Activated T-cell treated with anti-CD3 and anti-CD28 coated beads, Interleukin-2, amount 50 U/mL, for 48 hours (primary cell): ENCODE measurements at regions not wholly inside any gene's neighbourhood (a gene's known extent, or its start where the extent isn't known, plus 50 kb on each side); places are given as distances from the start of the nearest gene placed in this dataset.

Source experiments
- DNase-seq, 2 experiments: peaks; one replicate each; pipeline ENCODE4 v3.0.0-alpha.2; 2020

DNA sequence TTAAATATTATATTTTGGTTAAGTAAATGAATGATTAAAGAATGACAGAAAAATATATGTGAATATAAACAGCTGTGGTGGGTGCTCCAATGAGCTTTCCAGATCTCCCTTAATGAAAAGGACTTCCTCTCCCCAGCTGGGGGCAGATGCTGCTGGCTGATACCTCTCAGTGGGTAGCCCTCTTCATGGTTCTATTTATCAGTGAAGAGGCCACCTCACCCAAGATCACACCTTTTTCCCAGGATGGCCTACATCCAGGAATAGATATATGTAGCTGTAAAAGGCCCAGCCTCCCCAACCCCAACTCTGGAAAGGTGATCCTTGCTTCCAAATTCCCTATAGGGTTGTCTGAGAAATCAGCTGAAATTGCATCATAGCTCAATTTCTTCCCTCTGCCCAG is 135.2 kb upstream of the ACVR2A start:
- DNase-seq = no peak

DNA sequence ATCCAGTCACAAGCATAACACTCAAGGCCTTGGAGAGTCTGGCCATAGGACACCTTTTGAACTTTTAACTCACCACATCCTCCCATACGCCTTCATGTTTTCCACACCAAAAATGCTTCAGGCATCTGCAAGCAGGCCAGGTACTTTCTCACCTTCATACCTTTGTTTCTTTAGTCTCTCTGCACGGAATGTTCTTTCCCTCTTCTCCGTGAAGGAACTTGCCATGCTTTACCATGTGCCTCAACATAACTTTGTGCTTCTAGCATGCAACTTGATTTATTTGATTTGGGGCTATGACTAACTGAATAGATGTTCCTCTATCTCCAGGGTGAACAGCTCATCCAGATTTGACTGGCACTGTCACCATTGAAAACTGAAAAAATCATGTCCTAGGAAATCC is 141.7 kb upstream of the ACVR2A start:
- no peak for DNase-seq

DNA sequence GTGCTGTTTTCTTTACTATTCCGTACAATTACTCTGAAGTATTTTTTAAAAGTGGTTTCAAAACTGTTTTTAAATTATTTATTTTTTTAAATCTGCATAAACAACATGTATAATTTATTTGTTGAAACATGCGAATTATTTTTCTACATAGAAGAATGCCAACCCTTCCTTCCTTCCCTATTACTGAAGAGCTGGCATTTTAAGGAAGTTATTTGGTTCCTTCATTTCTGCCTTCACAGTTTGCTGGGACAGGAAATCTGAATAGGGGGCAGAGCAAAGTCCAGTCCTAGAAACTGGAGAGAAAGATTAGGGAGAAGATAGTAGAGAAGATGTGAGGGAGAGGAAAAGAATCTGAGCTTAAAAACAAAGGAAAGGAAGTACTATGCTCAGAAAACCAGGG is 146.7 kb upstream of the ACVR2A start:
- no peak for DNase-seq

DNA sequence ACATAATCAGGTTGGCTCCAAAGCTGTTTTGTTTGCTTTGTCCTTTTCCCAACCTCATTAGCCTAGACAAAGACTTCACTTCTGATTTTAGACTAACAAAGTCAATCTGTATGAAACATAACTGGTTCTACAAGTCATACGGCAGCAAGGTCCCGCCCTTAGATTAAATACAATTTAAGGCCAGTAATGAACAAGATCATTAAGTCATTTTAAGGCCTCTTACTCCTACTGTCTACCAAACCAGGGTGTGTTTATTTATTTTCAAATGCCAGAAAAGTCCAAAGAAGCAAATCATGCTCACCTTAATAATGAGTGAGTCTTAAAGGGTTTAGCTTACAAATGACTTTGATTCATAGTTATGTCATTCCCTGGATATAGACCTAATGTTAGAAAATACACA is 148.4 kb upstream of the ACVR2A start:
- DNase-seq = no peak

DNA sequence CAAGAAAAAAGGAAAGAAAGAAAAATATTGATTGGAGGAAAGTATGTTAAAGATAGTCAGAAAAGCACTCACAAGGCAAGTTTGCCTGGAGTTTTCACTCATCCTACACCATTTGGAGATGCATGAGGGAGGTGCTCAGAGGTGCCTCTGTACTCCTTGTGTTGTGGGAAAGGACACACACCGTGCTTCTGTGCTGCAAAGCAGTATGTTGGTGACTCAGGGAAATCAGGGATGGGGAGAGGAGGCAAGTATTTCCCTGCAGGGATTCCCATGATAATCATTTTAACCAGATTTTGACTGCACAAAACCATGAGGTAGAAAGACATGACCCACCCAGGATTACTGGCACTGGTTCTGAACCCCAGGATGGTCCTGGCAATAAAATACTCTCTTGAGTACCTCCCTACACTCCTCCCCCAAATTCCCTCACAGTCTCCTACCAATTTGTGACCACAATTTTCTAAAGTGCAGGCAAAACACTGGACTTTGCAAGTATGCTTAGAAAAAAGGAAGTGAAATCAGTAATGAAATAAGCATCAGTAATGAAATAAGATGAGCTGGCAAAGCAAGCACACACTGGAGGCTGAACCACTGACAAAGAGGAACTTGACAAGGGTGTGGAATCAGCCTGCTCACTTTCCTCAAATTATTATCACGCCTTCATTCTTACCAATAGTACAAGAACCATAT is 155.5 kb upstream of the ACVR2A start:
- DNase-seq = no peak

DNA sequence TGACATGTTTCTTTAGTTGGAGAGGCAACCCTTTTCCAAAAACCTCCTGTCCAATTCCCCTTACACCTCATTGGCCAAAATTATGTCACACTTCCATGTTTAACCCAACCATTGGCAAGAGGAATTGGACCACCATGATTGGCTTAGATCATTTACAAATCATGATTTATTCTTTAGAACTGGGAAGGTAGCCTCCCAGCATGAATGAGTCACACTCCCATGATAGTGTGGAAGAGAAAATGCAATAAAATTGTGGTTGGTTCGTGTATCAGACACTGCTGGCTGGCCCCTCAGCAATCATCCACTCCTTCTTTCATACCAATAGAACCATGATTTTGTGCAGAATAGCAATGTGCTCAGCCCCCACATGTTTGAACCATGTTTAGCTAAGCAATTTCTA is 156.6 kb upstream of the ACVR2A start:
- no peak for DNase-seq

DNA sequence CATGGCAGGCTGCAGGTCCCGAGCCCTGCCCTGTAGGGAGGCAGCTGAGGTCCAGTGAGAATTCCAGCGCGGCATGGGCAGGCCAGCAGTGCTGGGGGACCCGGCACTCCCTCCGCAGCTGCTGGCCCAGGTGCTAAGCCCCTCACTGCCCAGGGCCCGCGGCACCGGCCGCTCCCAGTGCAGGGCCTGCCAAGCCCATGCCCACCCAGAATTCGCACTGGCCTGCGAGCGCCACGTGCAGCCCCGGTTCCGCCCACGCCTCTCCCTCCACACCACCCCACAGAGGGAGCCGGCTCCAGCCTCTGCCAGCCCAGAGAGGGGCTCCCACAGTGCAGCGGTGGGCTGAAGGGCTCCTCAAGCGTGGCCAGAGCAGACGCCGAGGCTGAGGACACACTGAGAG is 158.5 kb upstream of the ACVR2A start:
- DNase-seq = no peak

DNA sequence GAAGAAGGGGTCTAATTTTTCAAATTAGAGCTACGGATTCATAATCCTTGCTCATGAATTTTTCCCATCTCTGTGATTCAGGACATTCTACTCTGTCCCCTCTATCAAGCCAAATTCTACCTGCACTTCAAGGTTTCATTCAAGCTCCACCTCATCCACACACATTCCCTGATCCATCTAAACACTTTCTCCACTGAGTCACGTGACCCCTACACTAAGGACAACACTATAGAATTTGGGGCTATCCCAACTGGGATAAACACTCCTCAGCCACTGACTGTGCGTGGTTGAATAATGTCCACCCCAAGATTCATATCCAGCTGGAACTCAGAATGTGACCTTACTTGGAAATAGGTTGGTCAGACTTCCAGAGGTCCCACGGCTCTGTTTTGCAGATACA is 159.9 kb upstream of the ACVR2A start:
- no peak for DNase-seq

DNA sequence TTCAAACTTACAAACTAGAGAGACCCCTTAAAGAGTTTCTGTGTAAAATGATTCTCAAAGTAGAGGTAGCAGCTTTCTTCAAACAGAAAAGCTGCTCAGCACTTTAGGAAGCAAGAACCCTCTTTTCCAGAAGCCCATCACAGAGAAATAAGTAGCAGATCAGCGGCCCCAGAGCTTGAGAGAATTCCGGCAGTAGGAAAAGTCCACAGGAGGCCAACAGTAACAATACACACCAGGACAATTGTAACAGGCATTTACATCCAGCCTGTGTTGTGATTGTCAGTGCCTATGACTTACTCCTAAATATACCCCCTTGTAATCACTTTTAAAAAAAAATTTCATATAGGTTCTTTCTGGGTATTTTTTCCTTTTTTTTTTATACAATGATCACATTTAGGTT is 161.4 kb upstream of the ACVR2A start:
- DNase-seq = no peak

DNA sequence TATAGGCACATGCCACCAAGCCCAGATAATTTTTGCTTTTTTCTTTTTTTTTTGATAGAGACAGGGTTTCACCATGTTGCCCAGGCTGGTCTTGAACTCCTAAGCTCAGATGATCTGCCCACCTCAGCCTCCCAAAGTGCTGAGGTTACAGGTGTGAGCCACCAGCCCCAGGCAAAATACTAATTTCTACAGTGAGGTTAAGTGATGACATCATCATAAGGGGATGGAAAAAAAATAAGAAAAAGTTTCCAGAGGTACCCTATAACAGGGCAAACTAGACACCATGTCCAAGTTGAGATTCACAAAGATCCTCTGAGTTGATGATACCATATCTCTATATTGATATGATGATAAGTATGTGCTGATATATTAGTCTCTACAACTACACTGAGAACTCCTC is 163.7 kb upstream of the ACVR2A start:
- no peak for DNase-seq

DNA sequence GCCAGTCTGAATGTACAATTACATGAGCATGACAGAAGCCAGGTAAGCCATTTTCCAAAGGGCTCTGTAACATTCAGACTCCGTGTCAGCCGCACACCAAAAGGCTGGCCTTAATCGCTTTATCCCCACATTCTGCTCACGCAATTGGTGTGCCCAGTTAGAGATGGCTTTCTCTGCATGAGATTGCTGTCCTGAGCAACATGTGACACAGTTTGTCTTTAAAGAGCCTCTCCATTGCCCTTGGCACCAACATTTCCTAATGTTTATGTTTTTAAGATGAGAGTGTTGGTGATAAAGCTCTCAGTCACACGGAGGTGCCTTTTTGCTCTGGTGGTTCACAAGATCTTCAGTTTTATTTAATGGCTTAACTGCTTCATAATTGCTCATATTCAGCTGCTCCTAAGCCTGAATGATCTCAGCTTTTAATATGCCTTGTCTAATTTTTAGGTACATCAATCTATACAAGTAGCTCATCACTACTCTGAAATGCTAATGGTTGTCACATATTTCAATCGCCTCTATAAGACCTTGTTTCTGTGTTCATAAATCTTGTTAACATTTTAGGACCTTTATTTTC is 164.8 kb upstream of the ACVR2A start:
- DNase-seq = no peak

DNA sequence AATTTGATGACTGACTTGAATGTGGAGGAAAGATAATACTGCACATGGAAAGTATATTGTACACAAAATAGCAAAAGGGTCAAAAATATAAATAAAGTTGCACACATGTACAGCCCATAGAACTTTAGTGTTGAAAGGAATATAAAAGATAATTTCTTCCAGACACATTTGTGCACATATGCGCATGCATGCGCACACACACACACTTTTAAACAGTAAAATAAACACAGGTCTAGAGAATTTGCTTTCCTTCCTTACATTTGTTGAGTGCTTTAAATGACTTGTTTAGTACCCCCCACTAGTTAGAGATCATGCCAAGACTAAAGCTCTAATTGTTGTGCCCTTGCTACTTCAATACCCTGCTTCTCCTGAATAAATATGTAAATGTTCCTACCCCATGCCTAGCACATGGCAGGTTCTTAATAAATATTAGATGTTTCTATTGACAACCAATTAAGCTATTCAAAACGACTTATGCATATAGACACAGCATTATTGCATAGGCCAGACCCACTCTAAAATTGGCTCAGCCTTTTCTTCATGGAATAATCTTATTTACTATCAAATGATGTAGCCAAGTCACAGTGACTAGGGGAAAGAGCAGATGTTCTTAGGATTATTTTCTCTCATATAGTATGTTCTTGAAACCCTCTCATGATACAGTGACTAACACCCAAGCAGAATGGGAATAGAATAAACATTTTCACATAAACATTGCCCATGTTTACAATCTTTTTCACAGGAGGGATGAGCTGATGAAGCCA is 165.5 kb upstream of the ACVR2A start:
- DNase-seq = no peak

DNA sequence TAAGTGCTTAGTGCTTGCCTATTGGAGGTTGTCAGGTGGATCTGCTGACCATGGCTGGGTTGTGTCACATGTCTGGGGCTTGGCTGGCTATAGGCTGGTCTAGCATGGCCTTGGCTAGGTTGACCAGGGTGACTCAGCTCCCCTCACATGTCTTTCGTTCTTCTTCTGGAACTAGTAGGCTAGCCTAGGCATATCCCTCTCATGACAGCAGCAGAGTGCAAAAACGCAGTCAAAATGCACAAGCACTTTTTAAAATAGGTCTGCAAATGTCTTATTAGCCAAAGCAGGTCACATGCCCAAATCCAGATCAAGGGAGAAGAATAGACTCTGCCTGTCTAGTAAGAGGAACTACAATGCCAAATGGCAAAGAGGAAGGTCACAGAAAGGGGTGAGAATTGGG is 179.7 kb upstream of the ACVR2A start:
- no peak for DNase-seq

DNA sequence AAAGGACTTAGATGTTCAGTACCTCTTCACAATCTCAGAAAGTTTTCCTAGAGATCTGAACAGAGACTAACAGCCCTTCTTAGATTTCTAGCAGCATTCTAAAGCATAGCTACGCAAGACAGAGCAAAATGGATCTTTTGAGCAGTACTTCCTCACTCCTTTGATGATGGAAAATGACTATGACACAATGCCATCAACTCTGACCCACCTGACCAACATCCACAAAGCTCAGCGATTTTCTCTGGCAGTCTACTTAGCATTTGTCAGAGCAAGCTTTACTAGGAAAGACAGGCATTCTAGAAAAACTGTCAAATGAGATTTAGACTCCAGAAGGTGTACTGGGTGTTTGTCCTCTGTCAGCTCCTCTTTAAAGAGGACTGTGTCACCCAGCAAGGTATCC is 180.9 kb upstream of the ACVR2A start:
- DNase-seq = no peak

DNA sequence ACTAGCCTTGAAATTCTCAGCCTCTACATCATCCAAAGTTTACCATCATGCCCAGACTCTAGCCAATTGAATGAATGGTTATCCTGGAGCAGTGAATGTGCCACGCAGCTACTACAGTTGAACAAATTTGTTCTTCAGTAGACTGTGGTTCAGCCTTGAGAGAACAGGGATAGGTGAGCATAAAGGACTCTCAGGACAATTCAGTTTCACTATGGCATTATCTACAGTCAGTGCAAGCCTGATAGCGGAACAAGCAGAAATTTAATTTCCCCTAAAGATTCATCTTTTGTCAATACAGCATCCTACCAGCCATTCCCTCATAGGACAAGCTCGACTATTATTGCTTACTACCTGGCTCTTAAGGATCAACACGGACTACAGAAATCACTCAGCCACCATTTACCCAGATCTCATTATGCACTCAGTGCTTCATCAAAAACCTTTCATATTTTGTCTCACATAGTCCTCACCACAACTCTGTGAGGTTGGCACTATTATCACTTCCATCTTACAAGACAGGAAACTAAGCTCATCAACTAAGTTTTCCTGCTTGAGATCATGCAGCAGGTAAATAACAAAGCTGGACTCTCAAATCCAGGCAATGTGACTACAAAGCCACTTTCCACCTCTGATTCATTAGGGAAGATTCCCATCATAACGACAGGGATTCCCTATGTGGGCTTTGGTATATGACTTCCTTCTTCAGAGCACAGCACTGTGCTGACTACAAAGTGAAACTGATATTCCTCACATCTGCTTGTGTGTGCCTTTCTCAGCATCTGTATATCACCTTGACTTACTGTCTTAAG is 181.5 kb upstream of the ACVR2A start:
- peak in 1 of 2 experiments; percentile 32 for DNase-seq

DNA sequence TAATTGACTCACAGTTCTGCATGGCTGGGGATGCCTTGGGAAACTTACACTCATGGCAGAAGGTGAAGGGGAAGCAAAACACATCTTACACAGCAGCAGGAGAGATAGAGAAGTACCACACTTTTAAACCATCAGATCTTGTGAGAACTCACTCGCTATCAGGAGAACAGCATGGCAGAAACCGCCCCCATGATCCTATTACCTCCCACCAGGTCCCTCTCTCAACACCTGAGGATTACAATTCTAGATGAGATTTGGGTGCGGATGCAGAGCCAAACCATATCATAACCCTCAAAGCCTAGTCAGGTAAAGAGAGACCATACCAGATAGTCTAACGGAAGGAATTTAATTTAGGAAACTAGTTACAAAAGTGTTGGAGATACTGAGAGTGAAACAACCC is 182.6 kb upstream of the ACVR2A start:
- no peak for DNase-seq

DNA sequence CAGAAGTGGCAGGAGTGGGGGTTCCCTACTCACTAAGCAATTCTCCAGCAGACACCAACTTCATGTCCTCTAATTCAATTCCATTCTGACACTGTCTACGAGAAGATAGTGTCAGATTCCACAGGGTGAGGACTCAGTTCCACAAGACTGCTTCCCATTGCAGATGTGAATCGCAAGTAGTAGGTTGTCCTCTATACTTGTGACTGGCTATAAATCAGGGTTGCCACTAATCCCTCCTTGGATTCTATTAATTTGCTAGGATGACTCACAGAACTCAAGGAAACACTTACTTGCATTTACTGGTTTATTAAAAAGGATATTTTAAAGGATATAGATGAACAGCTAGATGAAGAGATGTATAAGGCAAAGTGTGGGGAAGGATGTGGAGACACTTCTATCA is 184.1 kb upstream of the ACVR2A start:
- no peak for DNase-seq

DNA sequence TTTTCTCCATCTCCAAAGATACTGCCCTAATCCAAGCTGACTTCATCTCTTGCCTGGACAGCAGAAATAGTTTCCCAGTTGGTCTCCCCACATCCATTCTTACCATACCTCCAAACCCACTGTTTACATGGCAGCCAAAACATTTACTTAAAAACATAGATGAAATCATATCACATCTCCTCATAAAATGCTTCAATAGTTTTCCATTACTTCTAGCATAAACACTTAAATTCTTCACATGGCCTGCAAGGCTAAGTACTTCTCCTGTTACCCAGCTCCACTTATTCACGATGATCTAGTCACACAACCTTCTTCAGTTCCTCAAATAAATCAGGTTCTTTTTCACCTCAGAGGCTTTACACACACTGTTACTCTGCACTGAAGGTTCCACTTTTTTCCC is 185.8 kb upstream of the ACVR2A start:
- no peak for DNase-seq

DNA sequence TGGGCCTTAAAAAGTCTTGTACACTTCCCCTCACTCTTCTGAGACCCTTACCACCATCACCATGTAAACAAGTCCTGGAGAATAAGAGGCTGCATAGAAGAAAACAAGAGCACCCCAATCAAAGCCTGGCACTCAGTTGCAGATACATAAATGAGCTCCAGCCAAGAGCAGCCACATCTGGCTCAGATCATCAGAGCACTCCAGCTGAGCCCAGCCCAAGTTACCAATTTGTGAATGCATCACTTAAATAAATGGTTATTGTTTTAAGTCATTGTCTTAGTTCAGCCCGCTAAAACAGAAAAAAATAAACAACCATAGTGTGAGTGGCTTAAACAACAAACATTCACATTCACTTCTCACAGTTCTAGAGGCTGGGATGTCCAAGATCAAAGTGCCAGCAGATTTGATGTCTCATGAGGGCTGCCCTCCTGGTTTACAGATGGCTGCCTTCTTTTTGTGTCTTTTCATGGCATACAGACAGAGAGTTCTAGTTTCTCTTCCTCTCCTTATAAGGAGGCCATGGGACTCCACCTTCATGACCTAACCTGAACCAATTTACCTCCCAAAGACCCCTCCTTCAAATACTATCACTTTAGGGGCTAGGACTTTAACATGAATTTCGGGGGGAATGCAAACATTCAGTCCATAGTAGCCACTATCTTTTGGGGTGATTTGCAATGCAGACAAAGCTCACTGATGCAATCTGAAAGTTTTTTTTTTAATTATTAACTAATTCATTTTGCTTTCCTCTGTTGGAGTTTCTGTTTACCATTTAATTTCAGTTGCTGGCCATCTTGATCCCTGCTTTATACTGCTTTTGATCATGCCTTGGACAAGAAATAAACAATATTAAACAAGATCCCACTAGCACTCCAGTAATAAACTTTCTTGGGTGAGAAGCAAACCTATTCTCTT is 187.5 kb upstream of the ACVR2A start:
- DNase-seq = no peak

DNA sequence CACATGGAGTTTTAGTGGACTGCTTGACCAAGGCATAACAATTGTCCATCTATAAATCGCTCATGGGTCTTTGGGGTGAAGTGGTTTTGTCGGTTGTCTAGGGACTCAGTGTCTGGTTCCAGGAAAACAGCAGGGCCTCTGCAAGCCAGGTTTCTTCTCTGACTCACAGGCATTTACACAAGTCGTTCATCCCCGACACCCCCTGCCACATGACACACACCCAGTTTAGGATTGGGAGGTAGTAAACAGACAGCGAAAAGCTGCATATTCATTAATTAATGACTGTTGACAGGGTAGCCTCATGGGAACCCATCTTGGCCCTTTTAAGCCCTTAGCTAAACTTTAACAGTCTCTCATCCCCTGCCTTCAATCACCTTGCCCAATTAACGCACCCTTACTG is 194.8 kb upstream of the ACVR2A start:
- DNase-seq = no peak

DNA sequence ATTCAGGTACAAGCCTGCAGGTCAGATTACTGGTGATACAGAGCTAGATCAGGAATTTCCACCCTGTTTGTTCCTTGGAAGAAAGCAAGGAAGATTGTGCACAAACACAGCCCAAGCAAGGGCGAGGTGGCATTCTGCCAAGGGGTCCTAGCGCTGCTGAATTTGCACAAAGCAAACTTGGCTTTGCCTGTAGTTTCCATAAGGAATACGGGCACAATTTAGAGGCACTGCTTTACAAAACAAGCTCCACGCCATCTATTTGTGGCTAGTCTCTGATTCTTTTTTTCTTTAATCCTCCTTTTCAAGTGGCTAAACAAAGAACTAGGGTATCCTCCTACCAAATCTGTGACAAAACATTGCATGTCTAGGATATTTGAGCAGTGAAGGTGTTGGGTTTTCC is 195.5 kb upstream of the ACVR2A start:
- no peak for DNase-seq

DNA sequence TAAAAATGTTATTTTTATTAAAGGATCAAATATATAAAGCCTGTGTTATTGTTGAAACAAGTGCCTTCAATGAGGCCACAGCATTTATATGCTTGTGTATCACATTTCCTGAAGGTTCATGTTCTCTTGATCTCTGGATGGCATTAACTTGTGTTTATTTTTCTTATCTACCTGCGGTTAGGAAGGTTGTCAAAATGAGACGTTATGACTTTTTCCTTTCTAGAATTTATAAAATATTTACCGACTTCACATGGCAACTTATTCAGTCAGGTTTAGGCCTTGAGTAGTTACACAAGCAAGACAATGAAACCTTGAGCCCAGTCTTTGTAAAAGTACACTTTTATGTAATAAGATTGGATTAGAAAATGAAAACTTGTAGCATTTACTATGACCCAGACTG is 196.4 kb upstream of the ACVR2A start:
- no peak for DNase-seq

DNA sequence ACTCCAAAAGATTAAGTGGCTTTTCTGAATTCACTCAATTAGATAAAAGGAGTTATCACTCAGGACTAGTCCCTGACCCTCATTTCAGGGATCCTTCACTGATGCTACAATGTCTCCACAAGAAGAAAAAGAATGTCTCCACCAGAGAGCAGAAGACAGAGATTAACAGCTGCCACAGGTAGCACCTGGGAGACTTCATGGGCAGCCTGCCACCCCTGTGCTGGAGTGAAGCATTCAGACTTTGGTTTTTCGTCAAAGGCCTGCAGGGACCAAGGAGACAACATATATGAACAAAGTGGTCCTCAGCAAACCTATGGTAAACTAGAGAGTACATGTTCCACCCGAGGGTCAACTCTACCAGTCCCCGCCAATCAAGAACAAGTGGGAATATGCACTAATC is 197.0 kb upstream of the ACVR2A start:
- no peak for DNase-seq
